Heart left ventricle (tissue), 16 donors: ENCODE measurements at regions not wholly inside any gene's neighbourhood (a gene's known extent, or its start where the extent isn't known, plus 50 kb on each side); places are given as distances from the start of the nearest gene placed in this dataset.

ENCODE experiments used
- ATAC-seq, 4 donors: fragments of 200-7000 bp; cut with Tn5 transposase; one replicate each; pipeline ENCODE4 v1.9.1; 2020 to 2022; ENCODE audit warnings: moderate library complexity in 4 of 4, mild to moderate bottlenecking in 3 of 4, moderate number of reproducible peaks in 1 of 4
- DNase-seq, 5 donors: peaks; one replicate each; pipeline ENCODE4 v3.0.0-alpha.2; 2020
- H3K27ac ChIP-seq, 12 donors: fragments of 200-600 bp; sonication (generic) in 4 of 12; one replicate each; pipeline versions ENCODE4 v1.5.0 to v1.8.0; 2016 to 2022; ENCODE audit warnings: mild to moderate bottlenecking in 2 of 12
- H3K27me3 ChIP-seq, 9 donors: fragments of 200-600 bp; sonication (generic) in 2 of 9; one replicate each; pipeline versions ENCODE4 v1.5.1 to v1.8.0; 2016 to 2022; ENCODE audit warnings: mild to moderate bottlenecking in 3 of 9
- H3K36me3 ChIP-seq, 9 donors: fragments of 200-600 bp; sonication (generic) in 2 of 9; one replicate each; pipeline versions ENCODE4 v1.5.0 to v1.8.0; 2018 to 2022; ENCODE audit warnings: mild to moderate bottlenecking in 2 of 9
- H3K4me1 ChIP-seq, 12 donors: fragments of 200-600 bp; sonication (generic) in 4 of 12; one replicate each; pipeline versions ENCODE4 v1.5.0 to v1.8.0; 2016 to 2022; ENCODE audit warnings: mild to moderate bottlenecking in 3 of 12
- H3K4me3 ChIP-seq, 12 donors: fragments of 200-600 bp; sonication (generic) in 4 of 12; one replicate each; pipeline versions ENCODE4 v1.5.0 to v1.8.0; 2017 to 2022; ENCODE audit warnings: mild to moderate bottlenecking in 9 of 12, moderate library complexity in 4 of 12
- H3K9me3 ChIP-seq, 12 donors: fragments of 200-600 bp; sonication (generic) in 4 of 12; one replicate each; pipeline versions ENCODE4 v1.5.0 to v1.8.0; 2016 to 2022; ENCODE audit warnings: mild to moderate bottlenecking in 1 of 12
- POLR2A ChIP-seq, 2 donors: fragments of 450-650 bp; IDR thresholded peaks; one replicate each; pipeline ENCODE4 v1.6.1; 2017; ENCODE audit warnings: antibody characterized with exemption in 2 of 2, mild to moderate bottlenecking in 2 of 2, moderate library complexity in 2 of 2
- WGBS, 4 donors: extraction: QIAGEN DNeasy Blood & Tissue Kit in 2 of 4; methylation state at CpG; one replicate each; pipeline versions ENCODE4 v1.1.5 to v1.1.7; 2013 to 2018; 5-methylcytosine and 5-hydroxymethylcytosine counted together
- intact Hi-C, 10 donors: fragments of 100-400 bp; cut with DNase I; formaldehyde crosslinking; loops; one replicate each; pipeline versions ENCODE4 v1.11.1 to v1.14.2; 2022
- TF ChIP-seq, protein P1 (sequence below), 12 donors: fragments of 200-600 bp; sonication (generic) in 4 of 12; IDR thresholded peaks; one replicate each; pipeline versions ENCODE4 v1.5.0 to v1.8.0; 2018 to 2022; ENCODE audit warnings: antibody characterized with exemption in 12 of 12, mild to moderate bottlenecking in 5 of 12
- donor health status: ischemic (EF 13 %, LVEDD 7.1; RV severe dilation, severe dysfunction).
- donor health status: healthy with polysubstance abuse.
- donor health status: DM: no; HTN: yes; CAD: no.
- donor health status: DM: no; HTN: no; CAD: no.
- donor health status: ischemic (EF 25% LVEDD 6.9; RV normal size, moderate dysfunction).
- donor health status: ischemic (EF 25% LVEDD 5.7; RV mildly dilated, moderate dysfunction).
- donor health status: healthy.
- donor health status: DM: yes; HTN: yes; CAD: no.
- donor health status: ischemic (EF 35%, LVEDD 5.7; RV mildly dilated, moderate dysfunction).
- donor health status: nonischemic (EF 11% LVEDD 7.7; RV severe dilation, severe dysfunction).
- donor health status: DM: yes; HTN: yes; CAD: no.
- donor health status: PGD.
- donor health status: ischemic (EF 29% LVEDD 5.4; RV normal size, mild dysfunction).
- donor health status: nonischemic (EF 23%, LVEDD 6.1; RV moderate dilation, normal function).

DNA sequence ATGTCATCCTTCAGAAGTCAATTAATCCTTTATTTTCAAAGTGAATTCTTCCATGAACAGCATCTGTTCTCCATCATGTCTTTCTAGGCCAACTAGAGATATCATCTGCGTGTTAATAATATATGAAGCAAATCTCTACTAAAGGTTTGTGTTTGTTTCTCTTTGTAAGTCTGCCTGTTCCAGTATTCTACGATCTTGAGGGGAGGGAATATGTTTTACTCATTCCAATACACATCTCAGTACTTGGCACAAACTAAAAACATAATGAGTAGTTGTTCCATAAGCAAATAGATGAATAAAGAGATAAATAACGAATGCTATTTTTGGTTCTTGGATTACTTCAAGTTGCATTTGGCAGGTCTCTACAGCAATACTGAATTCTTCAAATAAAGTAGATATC, 470.7 kb upstream of the GRIN3A start:
- no peak for TF ChIP-seq POLR2A (IDR thresholded peaks at IDR 0.05)
- TF ChIP-seq, protein P1, sequence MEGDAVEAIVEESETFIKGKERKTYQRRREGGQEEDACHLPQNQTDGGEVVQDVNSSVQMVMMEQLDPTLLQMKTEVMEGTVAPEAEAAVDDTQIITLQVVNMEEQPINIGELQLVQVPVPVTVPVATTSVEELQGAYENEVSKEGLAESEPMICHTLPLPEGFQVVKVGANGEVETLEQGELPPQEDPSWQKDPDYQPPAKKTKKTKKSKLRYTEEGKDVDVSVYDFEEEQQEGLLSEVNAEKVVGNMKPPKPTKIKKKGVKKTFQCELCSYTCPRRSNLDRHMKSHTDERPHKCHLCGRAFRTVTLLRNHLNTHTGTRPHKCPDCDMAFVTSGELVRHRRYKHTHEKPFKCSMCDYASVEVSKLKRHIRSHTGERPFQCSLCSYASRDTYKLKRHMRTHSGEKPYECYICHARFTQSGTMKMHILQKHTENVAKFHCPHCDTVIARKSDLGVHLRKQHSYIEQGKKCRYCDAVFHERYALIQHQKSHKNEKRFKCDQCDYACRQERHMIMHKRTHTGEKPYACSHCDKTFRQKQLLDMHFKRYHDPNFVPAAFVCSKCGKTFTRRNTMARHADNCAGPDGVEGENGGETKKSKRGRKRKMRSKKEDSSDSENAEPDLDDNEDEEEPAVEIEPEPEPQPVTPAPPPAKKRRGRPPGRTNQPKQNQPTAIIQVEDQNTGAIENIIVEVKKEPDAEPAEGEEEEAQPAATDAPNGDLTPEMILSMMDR (IDR thresholded peaks at IDR 0.05), result no peak
- Histone ChIP-seq H3K9me3 (no peaks in the 10 kb centered on the region), H3K36me3 (no peaks in the 10 kb centered on the region), H3K4me3 (no peak overlapping the region), H3K4me1 (no peaks in the 10 kb centered on the region), H3K27ac (no peak overlapping the region), H3K27me3 (no peaks in the 10 kb centered on the region)
- WGBS, 4 donors, result 44 to 62% (median 49%) methylated on average over 3 of the region's 3 CpGs
- intact Hi-C loops, result no loop called here
- no peak for ATAC-seq
- no peak for DNase-seq

DNA sequence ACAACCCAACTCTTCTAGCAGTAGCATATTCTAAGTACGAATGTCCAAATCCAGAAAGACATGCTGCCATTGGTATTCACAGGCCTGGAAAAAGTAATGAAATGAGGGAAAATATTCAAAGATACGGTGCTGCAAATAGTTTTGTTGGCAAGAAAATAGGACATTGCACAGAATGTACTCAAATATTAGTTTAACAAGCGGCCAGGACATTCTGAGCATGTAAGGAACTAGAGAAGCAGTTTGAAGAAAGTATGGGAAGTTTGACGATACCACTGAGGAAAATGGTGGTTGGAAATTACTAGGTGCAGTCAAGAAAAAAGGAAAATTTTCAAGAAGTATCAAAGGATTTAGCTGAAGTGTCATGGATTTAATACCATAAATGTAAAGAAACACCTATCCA, 468.0 kb upstream of the GRIN3A start:
- 82 to 87% (median 85%) methylated on average over 4 of the region's 4 CpGs for WGBS, 4 donors
- no peak for ATAC-seq
- H3K9me3 ChIP-seq, result no peaks in the 10 kb centered on the region

DNA sequence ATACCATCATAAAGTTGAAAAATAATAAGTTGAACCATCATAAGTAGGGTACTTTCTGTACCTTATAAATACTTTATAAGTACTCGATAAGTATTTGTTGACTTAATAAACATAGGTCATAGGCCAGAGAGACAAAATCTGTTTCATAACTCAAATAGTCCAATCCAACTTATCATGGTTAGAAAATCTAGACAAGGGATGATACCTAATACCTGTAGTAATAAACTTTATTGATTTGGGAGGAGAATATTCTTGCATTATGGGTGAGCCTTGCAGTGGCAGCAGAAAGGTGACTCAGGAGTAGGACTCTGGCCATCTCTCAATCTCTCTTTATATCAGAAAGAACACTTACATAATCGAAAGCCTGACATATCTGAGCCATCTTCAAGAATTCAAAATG, 466.8 kb upstream of the GRIN3A start:
- H3K4me1 ChIP-seq, result no peaks in the 10 kb centered on the region
- no peak overlapping the region for H3K4me3 ChIP-seq
- H3K27ac ChIP-seq, result no peak overlapping the region
- H3K9me3 ChIP-seq, result no peaks in the 10 kb centered on the region
- DNase-seq (no peak), ATAC-seq (no peak)
- no peaks in the 10 kb centered on the region for H3K27me3 ChIP-seq
- intact Hi-C loops, result no loop called here
- no peaks in the 10 kb centered on the region for H3K36me3 ChIP-seq
- WGBS, 4 donors, result 81 to 93% (median 86%) methylated on average over 2 of the region's 2 CpGs
- TF ChIP-seq POLR2A (IDR thresholded peaks at IDR 0.05), result no peak
- TF ChIP-seq, protein P1 (IDR thresholded peaks at IDR 0.05), result no peak

More for the DNA sequence above, 468.0 kb upstream of the GRIN3A start:
- TF ChIP-seq, protein P1 (IDR thresholded peaks at IDR 0.05), result no peak
- no peak for TF ChIP-seq POLR2A (IDR thresholded peaks at IDR 0.05)
- intact Hi-C loops, result no loop called here
- no peak overlapping the region for H3K27ac ChIP-seq
- H3K4me1 ChIP-seq, result no peaks in the 10 kb centered on the region
- H3K27me3 ChIP-seq, result no peaks in the 10 kb centered on the region
- no peak for DNase-seq
- H3K36me3 ChIP-seq, result no peaks in the 10 kb centered on the region
- H3K4me3 ChIP-seq, result no peak overlapping the region

DNA sequence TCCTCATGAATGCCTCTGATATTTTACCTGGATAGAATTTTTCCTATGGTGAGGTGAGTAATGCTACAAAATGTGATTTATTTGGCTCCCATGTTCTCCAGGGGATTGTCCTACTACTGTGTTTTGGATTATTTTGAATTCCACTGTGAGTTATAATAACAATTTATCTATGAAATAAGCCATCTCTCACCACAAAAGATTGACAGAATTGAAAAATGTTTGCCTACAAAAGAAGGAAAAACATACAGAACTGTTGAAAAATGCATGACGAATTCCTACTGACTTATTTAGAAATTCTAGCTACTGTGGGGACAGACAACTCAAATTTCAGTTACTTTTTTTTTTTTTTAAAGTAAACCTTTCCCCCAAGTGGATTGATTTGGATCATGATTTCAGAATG, 463.7 kb upstream of the GRIN3A start:
- H3K27ac ChIP-seq, result no peak overlapping the region
- H3K4me3 ChIP-seq, result no peak overlapping the region
- peaks cover 0 to 3% (median 0%) of the 10 kb centered on the region in 12 donors for H3K9me3 ChIP-seq
- no peak for DNase-seq
- no peak for TF ChIP-seq POLR2A (IDR thresholded peaks at IDR 0.05)
- TF ChIP-seq, protein P1 (IDR thresholded peaks at IDR 0.05), result no peak
- ATAC-seq, result no peak
- intact Hi-C loops, result no loop called here
- no peaks in the 10 kb centered on the region for H3K36me3 ChIP-seq
- 60 to 65% (median 62%) methylated on average over 1 of the region's 1 CpG for WGBS, 4 donors
- H3K27me3 ChIP-seq, result no peaks in the 10 kb centered on the region
- H3K4me1 ChIP-seq, result no peaks in the 10 kb centered on the region
